AG04450 (cell line): ENCODE measurements at regions not wholly inside any gene's neighbourhood (a gene's known extent, or its start where the extent isn't known, plus 50 kb on each side); places are given as distances from the start of the nearest gene placed in this dataset. TPM values are rescaled to one million over a fixed set of nuclear protein-coding genes. Genes with fewer than 3 reads are reported as not detected.

ENCODE experiments used
- CTCF ChIA-PET: fragments of 300-600, 350-600 bp; formaldehyde crosslinking; extraction: SDS; loops from one replicate; lab custom pipeline; 2022; ENCODE audit warnings: antibody characterized with exemption, inconsistent platforms; lab: Charles Lee
- POLR2A ChIA-PET: fragments of 350-600 bp; formaldehyde crosslinking; extraction: SDS; loops from one replicate; lab custom pipeline; 2021; ENCODE audit warnings: antibody characterized with exemption, inconsistent platforms; lab: Yijun Ruan, JAX
- DNase-seq: peaks from one replicate; pipeline ENCODE4 v3.0.0-alpha.2; 2011; ENCODE audit warnings: low read depth, low spot score
- H3K27ac ChIP-seq: one replicate; pipeline ENCODE4 v1.5.1; 2012; ENCODE audit warnings: low read depth, low read length, control low read depth
- H3K27me3 ChIP-seq: one replicate; pipeline ENCODE4 v1.6.0; 2012; ENCODE audit warnings: low read length; ENCODE audit not compliant: control insufficient read depth, insufficient read depth
- H3K4me3 ChIP-seq: 2 replicates; pipeline ENCODE4 v1.5.1; 2011; ENCODE audit warnings: mild to moderate bottlenecking, low read depth, low read length, control low read depth
- H3K9me3 ChIP-seq: 2 replicates; pipeline ENCODE4 v1.5.1; 2012; ENCODE audit warnings: low read length; ENCODE audit not compliant: control insufficient read depth, insufficient read depth
- small RNA-seq: library from RNA; depleted of rRNA; stranded (forward); fragments of <200 nt; gene quantifications from one replicate; pipeline ENCODE3, GENCODE V24; 2012; ENCODE audit warnings: low read depth; ENCODE audit not compliant: insufficient read length
- TF ChIP-seq, protein P1 (sequence below): IDR thresholded peaks from 2 replicates; pipeline ENCODE4 v1.5.1; 2011; ENCODE audit warnings: low read depth, low read length, control low read depth, inconsistent platforms

DNA sequence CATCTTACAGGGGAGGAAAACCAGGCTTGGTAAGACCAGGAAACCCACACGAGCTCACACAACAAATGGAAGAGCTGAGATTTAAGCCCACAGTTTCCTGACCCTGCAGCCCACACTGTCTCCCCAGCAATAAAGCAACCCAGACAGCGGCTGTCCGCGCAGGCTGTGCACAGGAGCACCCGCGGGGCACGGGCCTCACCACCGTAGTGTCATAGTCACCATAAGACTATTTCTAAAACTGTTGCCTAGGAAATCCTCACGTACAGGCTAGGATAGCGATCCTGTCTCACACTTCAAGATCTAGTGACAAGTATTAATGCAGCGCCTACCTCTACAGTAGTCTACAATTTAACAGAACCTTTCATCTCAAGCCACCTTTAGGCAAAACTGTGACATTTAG is 54.0 kb upstream of the SYT6 start:
- ChIA-PET CTCF (no interaction called here), POLR2A (no interaction called here)
- TF ChIP-seq, protein P1, sequence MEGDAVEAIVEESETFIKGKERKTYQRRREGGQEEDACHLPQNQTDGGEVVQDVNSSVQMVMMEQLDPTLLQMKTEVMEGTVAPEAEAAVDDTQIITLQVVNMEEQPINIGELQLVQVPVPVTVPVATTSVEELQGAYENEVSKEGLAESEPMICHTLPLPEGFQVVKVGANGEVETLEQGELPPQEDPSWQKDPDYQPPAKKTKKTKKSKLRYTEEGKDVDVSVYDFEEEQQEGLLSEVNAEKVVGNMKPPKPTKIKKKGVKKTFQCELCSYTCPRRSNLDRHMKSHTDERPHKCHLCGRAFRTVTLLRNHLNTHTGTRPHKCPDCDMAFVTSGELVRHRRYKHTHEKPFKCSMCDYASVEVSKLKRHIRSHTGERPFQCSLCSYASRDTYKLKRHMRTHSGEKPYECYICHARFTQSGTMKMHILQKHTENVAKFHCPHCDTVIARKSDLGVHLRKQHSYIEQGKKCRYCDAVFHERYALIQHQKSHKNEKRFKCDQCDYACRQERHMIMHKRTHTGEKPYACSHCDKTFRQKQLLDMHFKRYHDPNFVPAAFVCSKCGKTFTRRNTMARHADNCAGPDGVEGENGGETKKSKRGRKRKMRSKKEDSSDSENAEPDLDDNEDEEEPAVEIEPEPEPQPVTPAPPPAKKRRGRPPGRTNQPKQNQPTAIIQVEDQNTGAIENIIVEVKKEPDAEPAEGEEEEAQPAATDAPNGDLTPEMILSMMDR, result no peak
- H3K4me3 ChIP-seq, result no peak overlapping the region
- no peak overlapping the region for H3K27ac ChIP-seq
- peaks cover 7% of the 10 kb centered on the region for H3K27me3 ChIP-seq
- H3K9me3 ChIP-seq, result no peaks in the 10 kb centered on the region
- no peak for DNase-seq

DNA sequence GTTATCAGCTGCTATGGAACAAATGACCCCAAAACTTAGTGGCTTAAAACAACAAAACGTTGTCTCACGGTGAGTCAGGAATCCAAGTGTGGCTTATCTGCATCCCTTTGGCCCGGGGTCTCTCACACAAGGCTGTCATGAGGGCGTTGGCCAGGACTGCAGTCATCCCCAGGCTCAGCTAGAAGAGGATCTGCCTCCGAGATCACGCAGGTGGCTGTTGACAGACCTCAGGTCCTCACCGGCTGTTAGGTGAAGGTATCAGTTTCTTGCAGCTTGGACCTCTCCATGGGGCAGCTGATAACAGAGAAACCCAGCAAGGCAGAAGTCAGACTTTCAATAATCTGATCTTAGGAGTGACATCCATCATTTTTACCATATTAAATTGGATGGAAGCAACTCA is 52.7 kb upstream of the SYT6 start:
- no peak overlapping the region for H3K4me3 ChIP-seq
- peaks cover 7% of the 10 kb centered on the region for H3K27me3 ChIP-seq
- TF ChIP-seq, protein P1, result no peak
- CTCF ChIA-PET, result no interaction called here
- no peak for DNase-seq
- no peaks in the 10 kb centered on the region for H3K9me3 ChIP-seq
- H3K27ac ChIP-seq, result no peak overlapping the region
- POLR2A ChIA-PET, result no interaction called here

DNA sequence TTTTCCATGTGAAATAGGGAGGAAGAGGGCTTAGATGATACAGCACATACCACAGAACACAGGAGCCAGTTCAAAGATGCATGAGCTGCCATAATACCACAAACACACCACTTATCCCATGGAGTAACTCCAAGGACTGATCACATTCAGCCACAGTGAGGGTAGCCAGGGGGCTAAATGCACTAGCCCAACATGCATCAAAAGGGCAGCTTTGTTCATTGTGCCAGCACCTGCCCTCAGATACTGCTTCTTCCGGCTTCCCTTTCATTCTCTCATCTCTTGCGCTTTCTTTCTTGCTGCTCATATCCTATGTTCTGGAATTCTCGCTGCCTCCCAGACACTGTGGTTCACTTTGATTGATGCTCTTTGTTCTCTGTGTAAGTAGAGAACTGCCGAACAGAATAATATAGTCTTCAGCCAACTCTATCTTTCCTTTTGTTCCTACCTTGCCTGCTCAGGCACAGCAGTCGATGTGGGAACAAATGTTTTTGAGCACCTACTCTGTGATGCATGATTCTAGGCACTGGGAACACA is 50.0 kb upstream of the SYT6 start:
- no peak overlapping the region for H3K27ac ChIP-seq
- peaks cover 4% of the 10 kb centered on the region for H3K27me3 ChIP-seq
- ChIA-PET POLR2A (no interaction called here), CTCF (no interaction called here)
- no peaks in the 10 kb centered on the region for H3K9me3 ChIP-seq
- no peak overlapping the region for H3K4me3 ChIP-seq
- no peak for DNase-seq
- TF ChIP-seq, protein P1, result no peak

Small RNA genes lying in the stretch of these regions (small RNA-seq; reads per million reads assigned to genes)
- not detected for gene MRPL57P1
